BLaER1 (cell line): ENCODE measurements at regions not wholly inside any gene's neighbourhood (a gene's known extent, or its start where the extent isn't known, plus 50 kb on each side); places are given as distances from the start of the nearest gene placed in this dataset.

Experiments used
- H3K27ac ChIP-seq: shearing (Covaris generic); formaldehyde crosslinking; 2 replicates; pipeline ENCODE4 v1.8.1; 2022
- H3K27me3 ChIP-seq: shearing (Covaris generic); formaldehyde crosslinking; 2 replicates; pipeline ENCODE4 v1.8.1; 2022
- H3K36me3 ChIP-seq: shearing (Covaris generic); formaldehyde crosslinking; 2 replicates; pipeline ENCODE4 v1.8.1; 2022
- H3K4me1 ChIP-seq: shearing (Covaris generic); formaldehyde crosslinking; 2 replicates; pipeline ENCODE4 v1.8.1; 2022
- H3K4me2 ChIP-seq: shearing (Covaris generic); formaldehyde crosslinking; 2 replicates; pipeline ENCODE4 v1.8.1; 2022
- H3K4me3 ChIP-seq: shearing (Covaris generic); formaldehyde crosslinking; 2 replicates; pipeline ENCODE4 v1.8.1; 2022
- H3K9ac ChIP-seq: shearing (Covaris generic); formaldehyde crosslinking; 2 replicates; pipeline ENCODE4 v1.8.1; 2022
- H3K9me3 ChIP-seq: shearing (Covaris generic); formaldehyde crosslinking; 2 replicates; pipeline ENCODE4 v1.8.1; 2022
- H4K20me1 ChIP-seq: shearing (Covaris generic); formaldehyde crosslinking; 2 replicates; pipeline ENCODE4 v1.8.1; 2022
- Cebpa-rat ChIP-seq: shearing (Covaris generic); IDR thresholded peaks from 2 replicates; pipeline ENCODE4 v1.8.1; 2022

DNA sequence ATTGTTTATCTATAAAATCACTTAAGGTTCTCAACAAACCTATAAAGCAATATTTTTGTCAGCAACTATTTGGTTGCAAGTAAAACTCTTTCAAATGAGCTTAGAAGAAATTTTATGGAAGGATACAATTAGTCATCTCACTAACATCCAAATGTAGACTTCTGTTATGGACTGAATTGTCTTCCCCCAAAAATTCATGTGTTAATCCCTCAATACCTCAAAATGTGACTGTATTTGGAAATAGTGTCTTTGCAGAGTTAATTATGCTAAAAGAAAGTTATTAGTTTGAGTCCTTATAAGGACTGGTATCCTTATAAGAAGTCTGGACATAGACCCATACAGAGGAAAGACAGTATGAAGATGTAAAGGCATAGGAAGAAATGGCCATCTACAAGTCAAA is 357.8 kb upstream of the PRMT6 start:
- H3K4me1 ChIP-seq: 0 out of 2 replicates have a peak, but pooled peaks cover 8% of the 10 kb centered on the region
- no peaks in the 10 kb centered on the region for H4K20me1 ChIP-seq
- no peak for TF ChIP-seq Cebpa-rat
- H3K27me3 ChIP-seq: no peaks in the 10 kb centered on the region
- no peak overlapping the region for H3K27ac ChIP-seq
- no peaks in the 10 kb centered on the region for H3K36me3 ChIP-seq
- no peak overlapping the region for H3K4me2 ChIP-seq
- H3K9ac ChIP-seq: no peak overlapping the region
- H3K9me3 ChIP-seq: no peaks in the 10 kb centered on the region
- no peak overlapping the region for H3K4me3 ChIP-seq

DNA sequence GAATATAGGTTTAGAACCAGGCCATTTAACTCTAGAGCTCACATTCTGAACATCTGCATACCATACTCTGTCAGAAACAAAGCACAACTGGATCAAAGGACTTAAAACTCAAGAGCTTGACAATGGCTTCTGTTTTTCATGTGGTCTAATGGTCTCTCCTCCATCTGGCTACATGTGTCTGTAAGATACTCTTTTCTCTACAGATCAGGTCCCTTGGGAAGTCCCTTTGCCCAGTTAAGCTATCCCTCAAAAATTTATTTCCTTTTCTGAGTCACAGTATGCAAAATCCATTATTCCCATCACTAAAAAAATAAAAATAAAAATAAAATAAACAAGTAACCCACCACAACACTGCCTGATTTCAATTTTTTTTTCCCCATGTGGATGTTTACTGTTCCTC is 357.0 kb upstream of the PRMT6 start:
- no peak for TF ChIP-seq Cebpa-rat
- 0 out of 2 replicates have a peak, but pooled peaks cover 8% of the 10 kb centered on the region for H3K4me1 ChIP-seq
- no peak overlapping the region for H3K9ac ChIP-seq
- no peaks in the 10 kb centered on the region for H3K9me3 ChIP-seq
- H3K4me3 ChIP-seq: no peak overlapping the region
- no peaks in the 10 kb centered on the region for H4K20me1 ChIP-seq
- no peak overlapping the region for H3K27ac ChIP-seq
- H3K4me2 ChIP-seq: no peak overlapping the region
- H3K36me3 ChIP-seq: no peaks in the 10 kb centered on the region
- no peaks in the 10 kb centered on the region for H3K27me3 ChIP-seq

DNA sequence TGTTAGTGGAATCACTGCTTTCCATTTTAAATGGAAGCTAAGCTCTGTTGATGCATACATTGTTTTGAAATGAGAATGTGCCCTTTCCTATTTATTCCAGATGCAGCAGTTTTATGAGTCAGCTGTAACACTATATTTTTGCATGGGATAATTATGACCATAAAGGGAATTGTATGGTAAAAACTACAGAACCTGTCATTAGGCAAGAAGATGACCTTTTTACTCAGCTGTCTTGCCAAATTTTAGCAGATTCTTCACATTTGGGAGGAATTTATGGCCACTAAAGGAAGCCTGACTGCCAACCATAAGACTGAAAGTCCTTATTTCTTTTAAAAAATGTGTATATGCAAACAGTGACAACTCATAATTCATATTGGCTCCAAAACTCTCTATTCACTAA is 356.3 kb upstream of the PRMT6 start:
- Histone ChIP-seq H3K36me3 (no peaks in the 10 kb centered on the region), H3K27ac (no peak overlapping the region), H3K4me2 (no peak overlapping the region), H3K9ac (no peak overlapping the region), H4K20me1 (no peaks in the 10 kb centered on the region), H3K4me1 (0 out of 2 replicates have a peak, but pooled peaks cover 8% of the 10 kb centered on the region), H3K27me3 (no peaks in the 10 kb centered on the region), H3K9me3 (no peaks in the 10 kb centered on the region), H3K4me3 (no peak overlapping the region)
- TF ChIP-seq Cebpa-rat: no peak

DNA sequence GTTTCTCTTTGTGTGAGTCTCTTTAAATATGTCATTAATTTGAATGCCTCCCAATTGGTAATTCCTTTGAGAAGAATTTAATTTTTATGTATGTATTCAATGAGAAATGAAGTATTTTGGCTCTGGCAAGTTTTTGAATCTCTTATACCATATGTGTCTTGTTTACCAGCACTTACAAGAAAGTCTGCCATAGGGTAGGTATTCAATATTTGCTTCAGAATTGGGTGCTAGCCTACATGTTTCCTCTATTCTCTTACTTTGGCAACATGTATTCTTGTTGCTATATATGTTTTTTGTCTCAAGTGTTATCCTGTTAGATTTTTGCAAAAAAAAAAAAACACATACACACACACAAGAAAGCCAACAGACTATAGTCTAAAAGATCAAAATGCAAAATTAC is 350.5 kb upstream of the PRMT6 start:
- H3K9me3 ChIP-seq: no peaks in the 10 kb centered on the region
- no peak overlapping the region for H3K4me2 ChIP-seq
- H4K20me1 ChIP-seq: no peaks in the 10 kb centered on the region
- TF ChIP-seq Cebpa-rat: no peak
- no peaks in the 10 kb centered on the region for H3K36me3 ChIP-seq
- no peaks in the 10 kb centered on the region for H3K27me3 ChIP-seq
- no peak overlapping the region for H3K4me3 ChIP-seq
- no peak overlapping the region for H3K27ac ChIP-seq
- no peak overlapping the region for H3K9ac ChIP-seq
- no peaks in the 10 kb centered on the region for H3K4me1 ChIP-seq

DNA sequence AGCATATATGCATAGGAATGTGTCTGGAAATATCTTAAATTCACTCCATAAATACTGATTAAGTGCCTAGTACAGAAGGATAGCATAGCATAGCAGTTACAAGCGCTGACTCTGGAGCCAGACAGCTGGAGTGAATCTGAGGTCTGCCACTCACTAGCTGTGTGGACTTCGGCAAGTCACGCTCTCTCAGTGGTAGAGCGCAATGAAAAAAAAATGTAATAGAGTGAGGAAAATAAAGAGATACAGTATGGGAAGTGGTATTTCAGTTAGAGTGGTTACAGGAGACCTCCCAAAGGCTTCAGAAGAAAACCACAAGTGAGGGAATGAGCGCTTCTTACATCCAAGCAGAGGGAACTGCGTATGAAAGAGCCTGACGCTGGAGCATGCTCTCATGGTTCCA is 338.9 kb upstream of the PRMT6 start:
- no peak overlapping the region for H3K27ac ChIP-seq
- no peak overlapping the region for H3K9ac ChIP-seq
- no peak for TF ChIP-seq Cebpa-rat
- H3K4me3 ChIP-seq: no peak overlapping the region
- H4K20me1 ChIP-seq: no peaks in the 10 kb centered on the region
- peaks cover 20% of the 10 kb centered on the region for H3K4me1 ChIP-seq
- H3K27me3 ChIP-seq: no peaks in the 10 kb centered on the region
- H3K9me3 ChIP-seq: peaks cover 14% of the 10 kb centered on the region
- peak overlapping the region; percentile 42 for H3K4me2 ChIP-seq
- no peaks in the 10 kb centered on the region for H3K36me3 ChIP-seq

DNA sequence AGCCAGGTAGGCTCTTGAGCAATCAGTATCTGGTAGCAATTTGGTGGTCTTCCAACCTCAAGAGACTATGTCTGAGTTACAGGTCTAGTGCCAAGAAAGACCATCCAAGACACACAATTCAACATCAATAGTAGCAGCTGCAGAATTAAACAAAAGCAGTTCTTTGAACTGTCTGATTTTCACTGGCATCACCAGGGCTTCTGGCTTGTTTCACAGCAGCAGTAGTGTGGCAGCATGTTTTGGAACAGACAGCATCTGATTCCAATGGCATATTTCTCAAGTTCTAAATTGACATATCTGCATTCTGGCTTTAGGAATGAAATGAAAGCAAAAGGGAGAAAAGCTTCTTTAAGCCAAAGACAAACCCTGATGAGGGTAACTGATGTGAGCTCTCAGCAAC is 334.7 kb upstream of the PRMT6 start:
- H4K20me1 ChIP-seq: no peaks in the 10 kb centered on the region
- H3K9me3 ChIP-seq: peaks cover 5% of the 10 kb centered on the region; the same call in 1 of the 2 replicates
- H3K9ac ChIP-seq: no peak overlapping the region
- no peak overlapping the region for H3K4me3 ChIP-seq
- H3K4me2 ChIP-seq: no peak overlapping the region
- no peak overlapping the region for H3K27ac ChIP-seq
- H3K4me1 ChIP-seq: peaks cover 17% of the 10 kb centered on the region
- H3K27me3 ChIP-seq: no peaks in the 10 kb centered on the region
- TF ChIP-seq Cebpa-rat: no peak
- H3K36me3 ChIP-seq: no peaks in the 10 kb centered on the region

DNA sequence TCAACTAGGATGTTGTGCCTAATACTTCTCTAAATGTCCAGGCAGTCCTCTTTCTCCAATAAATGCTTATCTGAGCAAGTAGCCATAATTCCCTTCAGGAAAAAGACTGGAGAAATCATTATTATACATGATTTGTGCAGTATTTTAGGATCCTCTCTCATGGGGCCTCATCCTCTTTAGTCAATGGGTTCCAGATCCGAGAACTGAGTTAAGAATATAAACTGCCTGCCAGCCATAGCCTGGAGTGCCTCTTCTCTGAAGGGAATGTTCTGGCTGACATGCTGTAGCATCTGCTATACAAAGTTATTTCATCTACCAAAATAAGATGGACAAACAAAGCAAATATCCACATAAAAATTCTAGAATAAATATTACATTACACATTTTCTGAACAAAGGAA is 334.0 kb upstream of the PRMT6 start:
- Histone ChIP-seq H3K9me3 (peaks cover 5% of the 10 kb centered on the region; the same call in 1 of the 2 replicates), H3K4me2 (no peak overlapping the region), H3K36me3 (no peaks in the 10 kb centered on the region), H3K4me1 (peaks cover 19% of the 10 kb centered on the region), H3K27ac (no peak overlapping the region), H3K4me3 (no peak overlapping the region), H3K9ac (no peak overlapping the region), H4K20me1 (no peaks in the 10 kb centered on the region), H3K27me3 (no peaks in the 10 kb centered on the region)
- TF ChIP-seq Cebpa-rat: no peak

DNA sequence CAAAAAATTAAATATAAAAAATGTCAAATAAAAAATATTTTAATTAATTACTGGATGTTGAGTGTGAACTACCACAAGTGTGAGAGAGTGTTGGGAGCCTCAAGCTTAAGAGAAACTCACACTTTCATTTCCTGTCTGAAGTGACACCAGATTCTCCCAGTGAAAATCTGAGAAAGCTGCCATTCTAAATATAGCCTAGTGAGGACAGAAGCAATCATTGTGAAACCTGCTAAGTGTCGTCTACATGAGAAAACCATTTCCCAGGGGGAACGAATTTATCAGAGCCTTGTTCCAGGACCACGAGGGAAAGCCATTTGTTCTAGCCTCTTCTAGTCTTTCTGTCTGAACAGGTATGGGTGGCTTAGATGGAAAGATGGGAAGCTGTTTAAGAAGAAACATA is 329.3 kb upstream of the PRMT6 start:
- H3K27me3 ChIP-seq: no peaks in the 10 kb centered on the region
- H4K20me1 ChIP-seq: no peaks in the 10 kb centered on the region
- peaks cover 5% of the 10 kb centered on the region; the same call in 1 of the 2 replicates for H3K9me3 ChIP-seq
- H3K4me2 ChIP-seq: peak overlapping the region; percentile 36
- no peak overlapping the region for H3K4me3 ChIP-seq
- H3K36me3 ChIP-seq: no peaks in the 10 kb centered on the region
- peaks cover 10% of the 10 kb centered on the region for H3K4me1 ChIP-seq
- H3K9ac ChIP-seq: no peak overlapping the region
- H3K27ac ChIP-seq: no peak overlapping the region
- no peak for TF ChIP-seq Cebpa-rat

DNA sequence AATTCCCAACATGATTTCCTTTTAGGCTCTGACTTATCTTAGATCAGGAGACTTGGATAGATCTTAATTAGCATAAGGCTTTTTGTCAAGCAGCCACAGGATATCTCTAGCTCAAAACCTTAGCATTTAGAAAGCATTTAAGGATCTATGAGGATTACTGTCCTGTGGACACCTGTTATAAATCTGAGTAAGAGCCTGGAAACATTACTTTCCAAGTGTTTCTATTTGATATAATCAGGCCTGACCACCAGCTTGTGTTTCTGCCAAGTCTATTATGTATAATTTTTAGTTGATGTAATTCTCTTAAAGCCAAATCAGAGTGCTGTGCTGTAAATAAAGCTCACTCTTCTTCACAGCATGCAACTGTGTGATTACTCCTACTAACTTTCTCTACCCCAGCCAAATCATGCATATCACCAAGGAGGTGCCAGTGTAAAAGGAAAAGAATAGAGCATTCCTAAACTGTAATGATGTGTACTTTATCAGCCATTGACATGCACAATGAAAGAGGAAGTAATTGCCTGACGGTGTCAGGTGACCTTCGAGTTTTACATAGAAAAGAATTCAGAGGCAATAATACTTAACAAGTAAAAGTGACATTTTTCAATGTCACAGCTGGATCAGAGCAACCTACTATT is 309.9 kb upstream of the PRMT6 start:
- H4K20me1 ChIP-seq: no peaks in the 10 kb centered on the region
- no peak overlapping the region for H3K4me2 ChIP-seq
- no peaks in the 10 kb centered on the region for H3K4me1 ChIP-seq
- no peak overlapping the region for H3K27ac ChIP-seq
- H3K4me3 ChIP-seq: no peak overlapping the region
- no peak overlapping the region for H3K9ac ChIP-seq
- H3K9me3 ChIP-seq: no peaks in the 10 kb centered on the region
- TF ChIP-seq Cebpa-rat: no peak
- H3K27me3 ChIP-seq: no peaks in the 10 kb centered on the region
- H3K36me3 ChIP-seq: no peaks in the 10 kb centered on the region

DNA sequence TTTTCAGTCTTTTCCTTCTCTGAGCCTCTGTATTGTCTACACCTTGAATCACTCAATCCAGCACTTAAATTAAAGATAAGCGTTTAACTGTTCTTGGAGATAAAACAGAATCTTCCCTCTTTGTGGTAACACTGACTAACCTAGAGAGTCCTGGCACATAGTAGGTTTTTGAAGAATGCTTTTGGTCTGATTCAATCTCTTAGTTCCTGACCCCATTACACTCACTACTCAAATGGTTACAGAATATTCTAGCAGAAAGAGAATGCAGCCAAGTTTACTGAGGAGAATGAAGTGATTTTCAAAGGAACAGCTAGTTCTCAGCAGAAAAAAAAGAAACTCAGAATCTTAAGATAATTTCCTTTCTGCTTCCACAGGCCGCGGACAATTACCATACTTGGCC is 309.2 kb upstream of the PRMT6 start:
- Histone ChIP-seq H3K9me3 (no peaks in the 10 kb centered on the region), H4K20me1 (no peaks in the 10 kb centered on the region), H3K9ac (no peak overlapping the region), H3K4me2 (no peak overlapping the region), H3K27ac (no peak overlapping the region), H3K4me1 (no peaks in the 10 kb centered on the region), H3K36me3 (no peaks in the 10 kb centered on the region), H3K4me3 (no peak overlapping the region), H3K27me3 (no peaks in the 10 kb centered on the region)
- no peak for TF ChIP-seq Cebpa-rat

DNA sequence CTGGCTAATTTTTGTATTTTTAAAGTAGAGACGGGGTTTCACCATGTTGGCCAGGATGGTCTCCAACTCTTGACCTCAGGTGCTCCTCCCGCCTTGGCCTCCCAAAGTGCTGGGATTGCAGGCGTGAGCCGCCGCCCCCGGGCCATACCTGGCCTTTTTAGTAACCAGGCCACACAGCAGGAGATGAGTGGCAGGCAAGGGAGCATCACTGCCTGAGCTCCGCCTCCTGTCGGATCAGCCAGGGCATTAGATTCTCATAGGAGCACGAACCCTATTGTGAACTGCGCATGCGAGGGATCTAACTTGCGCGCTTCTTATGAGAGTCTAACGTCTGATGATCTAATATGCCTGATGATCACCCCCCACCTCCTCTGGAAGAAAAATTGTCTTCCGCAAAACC is 308.7 kb upstream of the PRMT6 start:
- Histone ChIP-seq H3K4me1 (no peaks in the 10 kb centered on the region), H3K27me3 (no peaks in the 10 kb centered on the region), H4K20me1 (no peaks in the 10 kb centered on the region), H3K9me3 (no peaks in the 10 kb centered on the region), H3K36me3 (no peaks in the 10 kb centered on the region), H3K9ac (no peak overlapping the region), H3K4me3 (no peak overlapping the region), H3K27ac (no peak overlapping the region), H3K4me2 (no peak overlapping the region)
- no peak for TF ChIP-seq Cebpa-rat
